Neutrophil (primary cell): ENCODE measurements at regions not wholly inside any gene's neighbourhood (a gene's known extent, or its start where the extent isn't known, plus 50 kb on each side); places are given as distances from the start of the nearest gene placed in this dataset.

ENCODE experiments used
- H3K27ac ChIP-seq: fragments of 200-600 bp; sonication (generic); 2 replicates; pipeline ENCODE4 v1.5.1; 2016; ENCODE audit warnings: mild to moderate bottlenecking, moderate library complexity
- H3K27me3 ChIP-seq: fragments of 200-600 bp; sonication (generic); 2 replicates; pipeline ENCODE4 v1.6.0; 2016; ENCODE audit warnings: mild to moderate bottlenecking
- H3K36me3 ChIP-seq: fragments of 200-600 bp; sonication (generic); 2 replicates; pipeline ENCODE4 v1.5.1; 2017
- H3K4me1 ChIP-seq, 2 experiments: fragments of 200-600 bp in 1 of 2; sonication (generic) in 1 of 2; 1 replicate in 1 of 2; 2 replicates in 1 of 2; pipeline versions ENCODE4 v1.5.1 to v1.6.1; 2013 to 2016; ENCODE audit warnings: low read depth in 1 of 2, low read length in 1 of 2, mild to moderate bottlenecking in 1 of 2, moderate library complexity in 1 of 2; ENCODE audit not compliant: control insufficient read depth in 1 of 2, insufficient read depth in 1 of 2
- H3K4me3 ChIP-seq, 2 experiments: fragments of 200-600 bp in 1 of 2; sonication (generic) in 1 of 2; 1 replicate in 1 of 2; 2 replicates in 1 of 2; pipeline ENCODE4 v1.5.1; 2013 to 2016; ENCODE audit warnings: low read depth in 1 of 2, low read length in 1 of 2, mild to moderate bottlenecking in 1 of 2, moderate library complexity in 1 of 2
- H3K9me3 ChIP-seq: fragments of 200-600 bp; sonication (generic); 2 replicates; pipeline ENCODE4 v1.5.1; 2016
- TF ChIP-seq, protein P1 (sequence below): fragments of 200-600 bp; sonication (generic); IDR thresholded peaks from 2 replicates; pipeline ENCODE4 v1.5.1; 2016; ENCODE audit warnings: antibody characterized with exemption

DNA sequence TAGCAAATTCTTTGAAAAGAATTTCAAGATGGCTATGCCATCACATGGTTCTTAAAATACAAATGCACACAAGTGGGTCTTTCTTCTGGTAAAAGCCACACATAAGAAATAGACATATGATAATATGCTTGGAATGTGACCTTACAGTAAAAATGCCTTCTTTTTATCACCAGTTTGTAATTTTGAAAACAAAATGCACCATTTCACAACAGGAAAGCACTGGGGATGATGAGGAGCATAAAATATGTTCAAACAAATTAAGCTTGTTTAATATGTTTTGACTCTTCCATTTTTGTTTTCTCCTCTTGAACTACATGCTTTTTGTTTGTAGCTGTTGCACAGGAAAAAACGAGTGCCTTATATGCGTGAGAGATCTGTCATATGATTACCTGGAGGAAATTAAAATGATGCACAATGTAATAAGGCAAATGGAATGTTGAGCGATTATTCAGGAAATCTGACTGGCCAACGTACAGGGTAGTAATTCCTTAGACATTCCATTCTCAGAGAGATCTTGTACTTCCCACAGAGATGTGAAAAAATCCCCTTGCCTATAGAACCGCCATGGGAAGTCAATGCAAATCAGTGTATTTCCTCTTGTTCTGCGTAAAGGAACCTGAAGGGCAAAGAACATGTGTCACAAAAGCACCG is 911.6 kb downstream of the TFAP2A start:
- no peak overlapping the region for H3K27ac ChIP-seq
- H3K36me3 ChIP-seq: no peaks in the 10 kb centered on the region
- H3K27me3 ChIP-seq: no peaks in the 10 kb centered on the region
- TF ChIP-seq, protein P1, sequence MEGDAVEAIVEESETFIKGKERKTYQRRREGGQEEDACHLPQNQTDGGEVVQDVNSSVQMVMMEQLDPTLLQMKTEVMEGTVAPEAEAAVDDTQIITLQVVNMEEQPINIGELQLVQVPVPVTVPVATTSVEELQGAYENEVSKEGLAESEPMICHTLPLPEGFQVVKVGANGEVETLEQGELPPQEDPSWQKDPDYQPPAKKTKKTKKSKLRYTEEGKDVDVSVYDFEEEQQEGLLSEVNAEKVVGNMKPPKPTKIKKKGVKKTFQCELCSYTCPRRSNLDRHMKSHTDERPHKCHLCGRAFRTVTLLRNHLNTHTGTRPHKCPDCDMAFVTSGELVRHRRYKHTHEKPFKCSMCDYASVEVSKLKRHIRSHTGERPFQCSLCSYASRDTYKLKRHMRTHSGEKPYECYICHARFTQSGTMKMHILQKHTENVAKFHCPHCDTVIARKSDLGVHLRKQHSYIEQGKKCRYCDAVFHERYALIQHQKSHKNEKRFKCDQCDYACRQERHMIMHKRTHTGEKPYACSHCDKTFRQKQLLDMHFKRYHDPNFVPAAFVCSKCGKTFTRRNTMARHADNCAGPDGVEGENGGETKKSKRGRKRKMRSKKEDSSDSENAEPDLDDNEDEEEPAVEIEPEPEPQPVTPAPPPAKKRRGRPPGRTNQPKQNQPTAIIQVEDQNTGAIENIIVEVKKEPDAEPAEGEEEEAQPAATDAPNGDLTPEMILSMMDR: no peak
- H3K9me3 ChIP-seq: no peaks in the 10 kb centered on the region
- H3K4me3 ChIP-seq: no peak overlapping the region
- H3K4me1 ChIP-seq: no peaks in the 10 kb centered on the region

DNA sequence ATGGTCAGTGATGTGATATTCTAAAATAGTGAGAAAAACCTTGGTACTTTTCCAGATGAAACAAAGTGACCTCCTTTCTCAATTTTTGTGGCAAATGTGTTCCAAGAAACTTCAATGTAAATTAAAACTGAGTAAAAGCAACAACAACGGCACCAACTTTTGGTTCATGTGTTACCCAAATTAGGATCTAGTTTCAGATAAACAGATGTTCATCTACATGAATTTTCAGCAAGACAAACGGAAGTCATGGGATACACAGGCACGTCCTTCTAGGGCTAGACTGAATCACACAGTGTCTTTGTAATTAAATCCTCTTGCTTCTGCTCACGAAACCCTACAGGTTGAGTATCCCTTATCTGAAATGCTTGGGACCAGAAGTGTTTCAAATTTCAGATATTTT is 915.2 kb downstream of the TFAP2A start:
- H3K9me3 ChIP-seq: no peaks in the 10 kb centered on the region
- no peaks in the 10 kb centered on the region for H3K36me3 ChIP-seq
- TF ChIP-seq, protein P1: no peak
- no peaks in the 10 kb centered on the region for H3K27me3 ChIP-seq
- H3K4me3 ChIP-seq: no peak overlapping the region
- H3K4me1 ChIP-seq: no peaks in the 10 kb centered on the region
- no peak overlapping the region for H3K27ac ChIP-seq

DNA sequence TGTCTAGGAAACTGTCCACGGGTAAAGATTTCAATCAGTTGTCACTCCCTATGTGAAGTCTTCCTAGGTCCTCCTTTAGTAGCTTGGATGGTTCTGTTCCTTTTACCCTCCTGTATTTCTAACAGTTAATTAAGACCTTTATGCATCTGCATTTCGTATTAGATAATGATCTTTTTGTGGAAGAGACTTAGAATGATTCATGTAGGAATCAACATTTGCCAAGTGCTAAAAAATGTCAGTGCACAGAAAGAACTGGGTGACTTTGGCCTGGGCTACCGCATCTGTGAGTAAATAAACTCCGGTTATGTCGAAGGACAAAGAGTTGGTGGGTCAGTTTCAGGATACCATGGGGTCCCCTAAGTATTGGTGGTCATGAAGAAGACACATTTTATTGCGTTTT is 918.0 kb downstream of the TFAP2A start:
- no peaks in the 10 kb centered on the region for H3K36me3 ChIP-seq
- no peak overlapping the region for H3K4me3 ChIP-seq
- H3K27ac ChIP-seq: no peak overlapping the region
- no peaks in the 10 kb centered on the region for H3K27me3 ChIP-seq
- TF ChIP-seq, protein P1: no peak
- no peaks in the 10 kb centered on the region for H3K9me3 ChIP-seq
- H3K4me1 ChIP-seq: no peaks in the 10 kb centered on the region

GRCh38 chr6:9494864-9495263 is 920.0 kb downstream of the TFAP2A start:
- Histone ChIP-seq H3K36me3 (no peaks in the 10 kb centered on the region), H3K9me3 (no peaks in the 10 kb centered on the region), H3K27ac (no peak overlapping the region), H3K4me3 (no peak overlapping the region), H3K27me3 (no peaks in the 10 kb centered on the region), H3K4me1 (no peaks in the 10 kb centered on the region)
- TF ChIP-seq, protein P1: no peak

DNA sequence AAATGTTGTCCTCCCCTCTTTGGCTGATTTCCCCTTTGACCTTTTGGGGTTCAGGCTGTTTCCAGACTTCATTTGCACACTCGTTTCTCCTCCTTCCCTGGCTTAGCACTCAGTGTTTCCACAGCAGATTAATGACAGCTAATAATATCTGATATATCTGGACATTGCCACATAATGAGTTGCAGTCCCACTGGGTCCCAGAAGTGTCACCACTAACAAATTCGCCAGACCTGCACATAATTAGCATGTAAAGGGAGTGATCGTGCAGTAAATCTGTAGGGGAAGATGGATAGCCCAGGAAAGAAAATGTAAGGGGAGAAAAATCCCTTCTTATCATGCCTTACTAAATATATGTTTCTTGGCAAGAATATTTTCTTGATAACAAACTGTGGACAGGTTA is 922.1 kb downstream of the TFAP2A start:
- no peaks in the 10 kb centered on the region for H3K27me3 ChIP-seq
- H3K36me3 ChIP-seq: no peaks in the 10 kb centered on the region
- TF ChIP-seq, protein P1: no peak
- H3K9me3 ChIP-seq: no peaks in the 10 kb centered on the region
- H3K4me1 ChIP-seq: no peaks in the 10 kb centered on the region
- no peak overlapping the region for H3K4me3 ChIP-seq
- no peak overlapping the region for H3K27ac ChIP-seq
